Loucy (cell line): ENCODE measurements at regions not wholly inside any gene's neighbourhood (a gene's known extent, or its start where the extent isn't known, plus 50 kb on each side); places are given as distances from the start of the nearest gene placed in this dataset.

Experiments used
- H2AFZ ChIP-seq: fragments of 200-600 bp; sonication (generic); 2 replicates; pipeline ENCODE4 v1.6.0; 2016; ENCODE audit warnings: antibody characterized with exemption, mild to moderate bottlenecking, low read length, moderate library complexity
- H3F3A ChIP-seq: fragments of 200-600 bp; 2 replicates; pipeline ENCODE4 v1.6.0; 2016; ENCODE audit warnings: antibody characterized with exemption, low read depth, mild to moderate bottlenecking
- H3K27me3 ChIP-seq: fragments of 200-600 bp; sonication (generic); 2 replicates; pipeline ENCODE4 v1.6.1; 2014; ENCODE audit warnings: low read length, mild to moderate bottlenecking; ENCODE audit not compliant: insufficient read depth, poor library complexity, severe bottlenecking
- H3K36me3 ChIP-seq: fragments of 200-600 bp; sonication (generic); 2 replicates; pipeline ENCODE4 v1.6.1; 2016; ENCODE audit warnings: low read length; ENCODE audit not compliant: insufficient read depth
- H3K4me1 ChIP-seq: fragments of 200-600 bp; sonication (generic); 2 replicates; pipeline ENCODE4 v1.5.1; 2014; ENCODE audit warnings: low read length, mild to moderate bottlenecking; ENCODE audit not compliant: insufficient read depth, poor library complexity, severe bottlenecking
- H3K4me2 ChIP-seq: fragments of 200-600 bp; sonication (generic); 2 replicates; pipeline ENCODE4 v1.6.0; 2014; ENCODE audit warnings: antibody characterized with exemption, low read length, low read depth, mild to moderate bottlenecking; ENCODE audit not compliant: poor library complexity, severe bottlenecking
- H3K4me3 ChIP-seq: fragments of 200-600 bp; sonication (generic); 2 replicates; pipeline ENCODE4 v1.5.1; 2014; ENCODE audit warnings: low read length, mild to moderate bottlenecking, mixed read lengths; ENCODE audit not compliant: poor library complexity, severe bottlenecking
- H3K79me2 ChIP-seq: fragments of 200-600 bp; sonication (generic); 2 replicates; pipeline ENCODE4 v1.6.1; 2014; ENCODE audit warnings: low read length; ENCODE audit not compliant: insufficient read depth
- H3K9ac ChIP-seq: fragments of 200-600 bp; sonication (generic); 2 replicates; pipeline ENCODE4 v1.6.0; 2014; ENCODE audit warnings: mild to moderate bottlenecking, low read depth, low read length, moderate library complexity; ENCODE audit not compliant: poor library complexity, severe bottlenecking
- H3K9me2 ChIP-seq: fragments of 200-600 bp; sonication (generic); replicated peaks from 2 replicates; pipeline ENCODE4 v1.6.1; 2016; ENCODE audit warnings: low read depth, low read length, mixed read lengths
- H3K9me3 ChIP-seq: fragments of 200-600 bp; sonication (generic); 2 replicates; pipeline ENCODE4 v1.6.1; 2014; ENCODE audit warnings: mild to moderate bottlenecking, antibody characterized with exemption, low read length, low read depth; ENCODE audit not compliant: insufficient read depth
- H4K20me1 ChIP-seq: fragments of 200-600 bp; sonication (generic); 2 replicates; pipeline ENCODE4 v1.6.0; 2014; ENCODE audit warnings: antibody characterized with exemption, low read length, mild to moderate bottlenecking; ENCODE audit not compliant: insufficient read depth, poor library complexity, severe bottlenecking
- CTCF ChIP-seq: fragments of 200-600 bp; sonication (generic); conservative IDR thresholded peaks from 2 replicates; pipeline ENCODE4 v1.5.1; 2014; ENCODE audit warnings: mild to moderate bottlenecking, antibody characterized with exemption, low read length
- EZH2phosphoT487 ChIP-seq: fragments of 200-600 bp; IDR thresholded peaks from 2 replicates; pipeline ENCODE4 v1.6.1; 2018; ENCODE audit warnings: antibody characterized with exemption, mild to moderate bottlenecking, moderate library complexity, borderline replicate concordance

- Histone ChIP-seq H3K9me2 (no peaks in the 10 kb centered on the region), H3K4me3 (no peak overlapping the region), H3K27me3 (no peaks in the 10 kb centered on the region), H3F3A (no peaks in the 10 kb centered on the region), H3K9ac (no peak overlapping the region), H4K20me1 (no peaks in the 10 kb centered on the region), H3K79me2 (no peaks in the 10 kb centered on the region), H3K4me2 (no peak overlapping the region), H3K9me3 (no peaks in the 10 kb centered on the region), H3K4me1 (no peaks in the 10 kb centered on the region), H3K36me3 (no peaks in the 10 kb centered on the region), H2AFZ (no peak overlapping the region)
- TF ChIP-seq CTCF = no peak
Measured at GRCh38 chr6:20332441-20333006, 69.2 kb upstream of the E2F3 start.

GRCh38 chr6:20333721-20334269, 67.9 kb upstream of the E2F3 start:
- no peak overlapping the region for H3K4me2 ChIP-seq
- H3K79me2 ChIP-seq = no peaks in the 10 kb centered on the region
- no peaks in the 10 kb centered on the region for H3K9me2 ChIP-seq
- H3K4me3 ChIP-seq = no peak overlapping the region
- no peaks in the 10 kb centered on the region for H3K27me3 ChIP-seq
- H3K9ac ChIP-seq = no peak overlapping the region
- no peaks in the 10 kb centered on the region for H3K36me3 ChIP-seq
- no peak overlapping the region for H2AFZ ChIP-seq
- no peaks in the 10 kb centered on the region for H3F3A ChIP-seq
- H3K9me3 ChIP-seq = no peaks in the 10 kb centered on the region
- TF ChIP-seq CTCF (no peak), EZH2phosphoT487 (no peak)
- H4K20me1 ChIP-seq = no peaks in the 10 kb centered on the region
- no peaks in the 10 kb centered on the region for H3K4me1 ChIP-seq

GRCh38 chr6:20334334-20334733, 67.3 kb upstream of the E2F3 start:
- Histone ChIP-seq H3K79me2 (no peaks in the 10 kb centered on the region), H3K9ac (no peak overlapping the region)
- TF ChIP-seq CTCF = no peak
- no peak for TF ChIP-seq EZH2phosphoT487

More at GRCh38 chr6:20334334-20334733, 67.3 kb upstream of the E2F3 start:
- no peaks in the 10 kb centered on the region for H3K27me3 ChIP-seq
- no peaks in the 10 kb centered on the region for H3K9me3 ChIP-seq
- H4K20me1 ChIP-seq = no peaks in the 10 kb centered on the region
- no peaks in the 10 kb centered on the region for H3F3A ChIP-seq
- no peak overlapping the region for H3K4me3 ChIP-seq
- no peaks in the 10 kb centered on the region for H3K4me1 ChIP-seq
- no peaks in the 10 kb centered on the region for H3K9me2 ChIP-seq
- no peak overlapping the region for H3K4me2 ChIP-seq
- H2AFZ ChIP-seq = no peak overlapping the region
- no peaks in the 10 kb centered on the region for H3K36me3 ChIP-seq
